Islet precursor cell (in vitro differentiated cells): ENCODE measurements at regions not wholly inside any gene's neighbourhood (a gene's known extent, or its start where the extent isn't known, plus 50 kb on each side); places are given as distances from the start of the nearest gene placed in this dataset.

Experiments
- DNase-seq: peaks from one replicate; pipeline ENCODE4 v3.0.0-alpha.2; 2018

DNA sequence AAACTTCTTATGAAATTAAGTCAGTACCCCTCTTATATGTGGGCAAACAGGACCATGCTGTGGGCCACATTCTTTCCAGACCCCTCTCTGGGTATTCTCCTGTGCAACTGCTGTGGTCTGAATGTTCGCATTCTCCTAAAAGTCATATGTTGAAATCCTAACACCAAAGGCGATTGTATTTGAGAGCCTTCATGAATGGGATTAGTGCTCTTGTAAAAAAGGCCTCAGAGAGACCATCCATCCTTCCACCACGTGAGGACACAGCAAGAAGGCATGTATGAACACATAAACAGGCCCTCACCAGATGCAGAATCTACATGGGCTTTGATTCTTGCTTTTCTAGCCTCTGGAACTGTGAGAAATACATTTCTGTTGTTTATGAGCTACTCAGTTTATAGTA is 68.0 kb upstream of the NAALADL2 start:
- no peak for DNase-seq

DNA sequence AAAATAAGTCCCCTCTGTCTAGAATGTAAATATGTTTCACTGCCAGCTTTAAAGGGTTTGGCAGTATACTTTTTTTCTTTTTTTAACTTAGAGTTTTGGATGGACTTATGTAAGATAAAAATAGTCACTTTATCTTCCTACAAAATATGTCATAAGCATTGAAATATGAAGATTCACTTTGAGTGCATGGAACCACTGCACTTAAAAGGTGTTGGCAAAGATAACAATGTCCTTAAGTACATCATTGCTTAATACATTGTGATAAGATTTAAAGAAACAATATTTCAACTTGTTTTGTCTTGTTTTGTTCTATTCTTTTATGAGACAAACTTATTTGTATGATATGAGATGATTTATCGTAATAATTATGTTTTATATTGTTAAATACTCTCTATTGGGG is 66.3 kb upstream of the NAALADL2 start:
- no peak for DNase-seq
